K562 (cell line): ENCODE measurements at regions not wholly inside any gene's neighbourhood (a gene's known extent, or its start where the extent isn't known, plus 50 kb on each side); places are given as distances from the start of the nearest gene placed in this dataset.

Experiments
- ATAC-seq: fragments of 200-7000 bp; cut with Tn5 transposase; 3 replicates; pipeline ENCODE4 v1.9.1; 2020; ENCODE audit warnings: moderate library complexity
- BruUV-seq: library from RNA; stranded (reverse); fragments of 400-500 nt; replicated peaks from 2 replicates; lab custom pipeline; 2021; lab: Mats Ljungman, UMichigan
- CTCF ChIA-PET: fragments of 300-600 bp; formaldehyde crosslinking; extraction: SDS; loops from one replicate; lab custom pipeline; 2021; ENCODE audit warnings: low intra/inter-chr PET ratio; lab: Yijun Ruan, JAX
- POLR2A ChIA-PET: fragments of 300-600, 350-650 bp; sonication (Branson Sonifier 250); formaldehyde crosslinking; extraction: SDS; loops from one replicate; lab custom pipeline; 2021; ENCODE audit warnings: antibody characterized with exemption, inconsistent platforms; lab: Yijun Ruan, JAX
- DNase-seq, 4 experiments: peaks; one replicate each; pipeline versions ENCODE4 v3.0.0 to v3.0.0-alpha.2; 2011 to 2018; ENCODE audit warnings: low spot score in 3 of 4, mixed read lengths in 3 of 4; ENCODE audit errors: extremely low read depth in 1 of 4
- FAIRE-seq: peaks from 2 replicates; lab custom pipeline; 2011; peaks lifted over from hg19 to GRCh38; lab: Jason Lieb, UNC
- H2AFZ ChIP-seq: 2 replicates; pipeline ENCODE4 v1.6.0; 2011; ENCODE audit warnings: low read depth, low read length, control low read depth, inconsistent platforms
- H3K27ac ChIP-seq: fragments of 200-600 bp; 3 replicates; pipeline ENCODE4 v1.8.0; 2011; ENCODE audit warnings: low read depth, mild to moderate bottlenecking, control low read depth, inconsistent platforms, low read length, moderate library complexity, mixed read lengths; ENCODE audit errors: extremely low read depth
- H3K27me3 ChIP-seq, 2 experiments: fragments of 300-600 bp in 1 of 2; 2 replicates in 1 of 2; 3 replicates in 1 of 2; pipeline versions ENCODE4 v1.6.0 to v1.8.0; 2011; ENCODE audit warnings: inconsistent platforms in 2 of 2, low read length in 2 of 2, mild to moderate bottlenecking in 1 of 2, mixed read lengths in 1 of 2, moderate library complexity in 1 of 2; ENCODE audit not compliant: control insufficient read depth in 2 of 2, insufficient read depth in 2 of 2
- H3K36me3 ChIP-seq: fragments of 300-600 bp; 3 replicates; pipeline ENCODE4 v1.8.0; 2011; ENCODE audit warnings: mild to moderate bottlenecking, low read length, inconsistent platforms; ENCODE audit not compliant: control insufficient read depth, insufficient read depth
- H3K4me1 ChIP-seq, 2 experiments: fragments of 200-600 bp in 1 of 2; replicated peaks in 1 of 2; 2 replicates in 1 of 2; 3 replicates in 1 of 2; pipeline versions ENCODE4 v1.5.1 to v1.8.0; 2011; ENCODE audit warnings: inconsistent platforms in 2 of 2, low read length in 2 of 2, mild to moderate bottlenecking in 1 of 2, mixed read lengths in 1 of 2, moderate library complexity in 1 of 2; ENCODE audit not compliant: control insufficient read depth in 2 of 2, insufficient read depth in 2 of 2
- H3K4me2 ChIP-seq: 2 replicates; pipeline ENCODE4 v1.6.1; 2011; ENCODE audit warnings: low read length, control low read depth, inconsistent platforms, mixed read lengths; ENCODE audit not compliant: insufficient read depth
- H3K4me3 ChIP-seq: fragments of 200-600 bp; sonication (generic), shearing (Covaris generic); 2 replicates; pipeline ENCODE4 v1.5.1; 2016; ENCODE audit warnings: control low read depth, inconsistent platforms
- H3K79me2 ChIP-seq: fragments of 200-600 bp; 3 replicates; pipeline ENCODE4 v1.8.0; 2011; ENCODE audit warnings: low read length, inconsistent platforms; ENCODE audit not compliant: control insufficient read depth, insufficient read depth
- H3K9ac ChIP-seq, 2 experiments: 2 replicates each; pipeline versions ENCODE4 v1.6.0 to v1.6.1; 2011; ENCODE audit warnings: low read depth in 2 of 2, low read length in 2 of 2, control low read depth in 1 of 2, inconsistent platforms in 1 of 2, mild to moderate bottlenecking in 1 of 2, mixed read lengths in 1 of 2; ENCODE audit not compliant: insufficient read depth in 1 of 2
- H3K9me1 ChIP-seq: one replicate; pipeline ENCODE4 v1.6.0; 2011; ENCODE audit warnings: inconsistent platforms, mild to moderate bottlenecking, low read length, moderate library complexity; ENCODE audit not compliant: control insufficient read depth, insufficient read depth
- H3K9me3 ChIP-seq: replicated peaks from 2 replicates; pipeline ENCODE4 v1.5.1; 2011; ENCODE audit warnings: low read depth, low read length, inconsistent platforms; ENCODE audit not compliant: control insufficient read depth, insufficient read depth
- H4K20me1 ChIP-seq: replicated peaks from 2 replicates; pipeline ENCODE4 v1.6.1; 2011; ENCODE audit warnings: low read length, inconsistent platforms, mixed read lengths; ENCODE audit not compliant: control insufficient read depth, insufficient read depth
- BRD4 ChIP-seq: fragments of 200-600 bp; sonication (generic); IDR thresholded peaks from 2 replicates; pipeline ENCODE4 v1.6.1; 2017; ENCODE audit warnings: inconsistent platforms
- CAMTA2 ChIP-seq: fragments of 250-450 bp; sonication (Bioruptor Pico); conservative IDR thresholded peaks from 2 replicates; pipeline ENCODE4 v1.5.1; 2022
- CREB3L1 ChIP-seq: fragments of 450-650 bp; IDR thresholded peaks from 2 replicates; pipeline ENCODE4 v1.6.1; 2014; ENCODE audit warnings: low read depth, mild to moderate bottlenecking, moderate library complexity, borderline replicate concordance
- CREM ChIP-seq: IDR thresholded peaks from 2 replicates; pipeline ENCODE4 v1.6.1; 2014; ENCODE audit warnings: antibody characterized with exemption, low read depth
- ESRRA ChIP-seq: fragments of 450-650 bp; IDR thresholded peaks from 2 replicates; pipeline ENCODE4 v1.6.1; 2014; ENCODE audit warnings: low read depth, mild to moderate bottlenecking, moderate library complexity, borderline replicate concordance
- ETS2 ChIP-seq: IDR thresholded peaks from 2 replicates; pipeline ENCODE4 v1.6.1; 2016; ENCODE audit warnings: borderline replicate concordance, missing genetic modification characterization, mild to moderate bottlenecking, moderate library complexity, missing compliant biosample characterization; ENCODE audit not compliant: poor library complexity, severe bottlenecking
- EZH2 ChIP-seq: IDR thresholded peaks from 2 replicates; pipeline ENCODE4 v1.6.1; 2012; ENCODE audit warnings: low read depth, mild to moderate bottlenecking, inconsistent platforms, low read length, borderline replicate concordance
- FOXK2 ChIP-seq, 2 experiments: fragments of 450-650 bp; IDR thresholded peaks in 1 of 2; conservative IDR thresholded peaks in 1 of 2; 2 replicates each; pipeline ENCODE4 v1.6.1; 2016; ENCODE audit warnings: low read depth in 2 of 2, mild to moderate bottlenecking in 1 of 2
- JUNB ChIP-seq: fragments of 450-650 bp; formaldehyde crosslinking; conservative IDR thresholded peaks from 2 replicates; pipeline ENCODE4 v1.4.0; 2020; ENCODE audit warnings: mild to moderate bottlenecking
- KAT2B ChIP-seq: IDR thresholded peaks from one replicate; pipeline ENCODE4 v1.6.1; 2012; ENCODE audit warnings: low read depth, mild to moderate bottlenecking, control low read depth, inconsistent platforms, low read length, moderate library complexity
- KHSRP ChIP-seq: fragments of 450-650 bp; IDR thresholded peaks from 2 replicates; pipeline ENCODE4 v1.6.1; 2017
- MAX ChIP-seq: sonication (generic); formaldehyde crosslinking; IDR thresholded peaks from 2 replicates; pipeline ENCODE4 v1.9.0; 2022; ENCODE audit warnings: mild to moderate bottlenecking, missing genetic modification reagents
- MXI1 ChIP-seq: IDR thresholded peaks from 2 replicates; pipeline ENCODE4 v1.6.1; 2011; ENCODE audit warnings: low read depth, mild to moderate bottlenecking, improper control_type of control experiment, low read length
- NCOA2 ChIP-seq, 2 experiments: fragments of 450-650 bp; IDR thresholded peaks; 2 replicates each; pipeline ENCODE4 v1.6.1; 2018; ENCODE audit warnings: mild to moderate bottlenecking in 2 of 2, moderate library complexity in 1 of 2; ENCODE audit not compliant: partially characterized antibody in 2 of 2
- POLR2H ChIP-seq: IDR thresholded peaks from 2 replicates; pipeline ENCODE4 v1.6.1; 2016; ENCODE audit warnings: missing genetic modification characterization, low read depth, mild to moderate bottlenecking, control low read depth, missing compliant biosample characterization, moderate library complexity
- SUPT5H ChIP-seq: fragments of 450-650 bp; IDR thresholded peaks from 2 replicates; pipeline ENCODE4 v1.6.1; 2016
- XRCC5 ChIP-seq: fragments of 200-400 bp; formaldehyde crosslinking; IDR thresholded peaks from 2 replicates; pipeline ENCODE4 v1.6.1; 2017; ENCODE audit warnings: low read depth, mild to moderate bottlenecking, low read length
- YBX1 ChIP-seq: fragments of 450-650 bp; IDR thresholded peaks from 2 replicates; pipeline ENCODE4 v1.7.1; 2016; ENCODE audit warnings: mild to moderate bottlenecking
- ZNF146 ChIP-seq: IDR thresholded peaks from one replicate; pipeline ENCODE4 v1.6.1; 2018; ENCODE audit warnings: missing compliant biosample characterization; ENCODE audit not compliant: unreplicated experiment
- ZNF518B ChIP-seq: fragments of 250-450 bp; sonication (Bioruptor Pico); IDR thresholded peaks from 2 replicates; pipeline ENCODE4 v1.5.0; 2021; ENCODE audit warnings: mild to moderate bottlenecking, moderate library complexity
- WGBS: fragments of 100-300 bp; shearing (Covaris generic); methylation state at CpG from one replicate; pipeline ENCODE4 v1.1.6; 2016; ENCODE audit warnings: low coverage, mixed read lengths; ENCODE audit not compliant: insufficient coverage; ENCODE audit errors: missing lambda C conversion rate; 5-methylcytosine and 5-hydroxymethylcytosine counted together
- in situ Hi-C: fragments of 300-500 bp; cut with MboI; formaldehyde crosslinking; loops from 4 replicates; pipeline ENCODE4 v1.15.0; 2018; ENCODE audit warnings: inconsistent platforms, mixed read lengths
- intact Hi-C: fragments of 100-400 bp; cut with micrococcal nuclease; formaldehyde crosslinking; loops from 2 replicates; pipeline ENCODE4 v1.14.2; 2022

- ATAC-seq: no peak
- intact Hi-C loops: no loop called here
Observed at GRCh38 chr1:82903626-82904025, 1095.3 kb downstream of the TTLL7 start.

More at GRCh38 chr1:82903626-82904025, 1095.3 kb downstream of the TTLL7 start:
- BruUV-seq: no TSS peak
- TF ChIP-seq SUPT5H (no peak), JUNB (CRISPR knock-in tag) (no peak), ZNF518B (CRISPR knock-in tag) (no peak), CREM (no peak), YBX1 (no peak), XRCC5 (no peak), CREB3L1 (no peak), NCOA2 (IDR thresholded peaks at IDR 0.05; ENCODE audit: partially characterized antibody in 2 of 2) (no peak), MAX (CRISPR knock-in tag) (no peak), EZH2 (no peak), POLR2H (tag) (no peak), ETS2 (no peak), KHSRP (no peak), BRD4 (no peak), FOXK2 (conservative IDR thresholded peaks at IDR 0.05 in 1 of 2, IDR thresholded peaks at IDR 0.05 in 1 of 2; ENCODE audit: low read depth in 2 of 2) (no peak), ZNF146 (CRISPR knock-in tag) (no peak), CAMTA2 (CRISPR knock-in tag) (no peak), MXI1 (no peak), ESRRA (no peak), KAT2B (no peak)
- no peak overlapping the region for H2AFZ ChIP-seq
- H3K27me3 ChIP-seq: no peaks in the 10 kb centered on the region
- in situ Hi-C loops: no loop called here
- ChIA-PET POLR2A (no interaction called here), CTCF (no interaction called here)
- 0% methylated on average over 4 of the region's 4 CpGs for WGBS
- H3K4me1 ChIP-seq: no peaks in the 10 kb centered on the region
- no peak for DNase-seq
- H3K36me3 ChIP-seq: no peaks in the 10 kb centered on the region
- no peaks in the 10 kb centered on the region for H3K79me2 ChIP-seq
- H3K27ac ChIP-seq: no peak overlapping the region
- H3K4me2 ChIP-seq: no peak overlapping the region
- H4K20me1 ChIP-seq: no peaks in the 10 kb centered on the region
- no peaks in the 10 kb centered on the region for H3K9me3 ChIP-seq
- H3K4me3 ChIP-seq: no peak overlapping the region
- FAIRE-seq: no peak
- H3K9ac ChIP-seq: no peak overlapping the region
- no peaks in the 10 kb centered on the region for H3K9me1 ChIP-seq
